Epithelial cell of proximal tubule (primary cell): ENCODE measurements at regions not wholly inside any gene's neighbourhood (a gene's known extent, or its start where the extent isn't known, plus 50 kb on each side); places are given as distances from the start of the nearest gene placed in this dataset.
"Not testable (repeated sequence)": the region's sequence is repeated elsewhere in the genome, so short reads cannot be mapped to it uniquely, and the experiment has no call there.

ENCODE experiments used
- DNase-seq: peaks from one replicate; pipeline ENCODE4 v3.0.0-alpha.2; 2011; ENCODE audit warnings: low read depth
- H3K4me3 ChIP-seq: 2 replicates; pipeline ENCODE4 v1.5.1; 2011; ENCODE audit warnings: low read depth, mild to moderate bottlenecking, low read length
- TF ChIP-seq, protein P1 (sequence below): conservative IDR thresholded peaks from 2 replicates; pipeline ENCODE4 v1.5.1; 2012; ENCODE audit warnings: low read depth, mild to moderate bottlenecking, low read length

- TF ChIP-seq, protein P1, sequence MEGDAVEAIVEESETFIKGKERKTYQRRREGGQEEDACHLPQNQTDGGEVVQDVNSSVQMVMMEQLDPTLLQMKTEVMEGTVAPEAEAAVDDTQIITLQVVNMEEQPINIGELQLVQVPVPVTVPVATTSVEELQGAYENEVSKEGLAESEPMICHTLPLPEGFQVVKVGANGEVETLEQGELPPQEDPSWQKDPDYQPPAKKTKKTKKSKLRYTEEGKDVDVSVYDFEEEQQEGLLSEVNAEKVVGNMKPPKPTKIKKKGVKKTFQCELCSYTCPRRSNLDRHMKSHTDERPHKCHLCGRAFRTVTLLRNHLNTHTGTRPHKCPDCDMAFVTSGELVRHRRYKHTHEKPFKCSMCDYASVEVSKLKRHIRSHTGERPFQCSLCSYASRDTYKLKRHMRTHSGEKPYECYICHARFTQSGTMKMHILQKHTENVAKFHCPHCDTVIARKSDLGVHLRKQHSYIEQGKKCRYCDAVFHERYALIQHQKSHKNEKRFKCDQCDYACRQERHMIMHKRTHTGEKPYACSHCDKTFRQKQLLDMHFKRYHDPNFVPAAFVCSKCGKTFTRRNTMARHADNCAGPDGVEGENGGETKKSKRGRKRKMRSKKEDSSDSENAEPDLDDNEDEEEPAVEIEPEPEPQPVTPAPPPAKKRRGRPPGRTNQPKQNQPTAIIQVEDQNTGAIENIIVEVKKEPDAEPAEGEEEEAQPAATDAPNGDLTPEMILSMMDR, result peak; percentile 23
- no peak overlapping the region for H3K4me3 ChIP-seq
- no peak for DNase-seq
Observed at GRCh38 chr21:35441868-35442582, 392.9 kb upstream of the RUNX1 start.

DNA sequence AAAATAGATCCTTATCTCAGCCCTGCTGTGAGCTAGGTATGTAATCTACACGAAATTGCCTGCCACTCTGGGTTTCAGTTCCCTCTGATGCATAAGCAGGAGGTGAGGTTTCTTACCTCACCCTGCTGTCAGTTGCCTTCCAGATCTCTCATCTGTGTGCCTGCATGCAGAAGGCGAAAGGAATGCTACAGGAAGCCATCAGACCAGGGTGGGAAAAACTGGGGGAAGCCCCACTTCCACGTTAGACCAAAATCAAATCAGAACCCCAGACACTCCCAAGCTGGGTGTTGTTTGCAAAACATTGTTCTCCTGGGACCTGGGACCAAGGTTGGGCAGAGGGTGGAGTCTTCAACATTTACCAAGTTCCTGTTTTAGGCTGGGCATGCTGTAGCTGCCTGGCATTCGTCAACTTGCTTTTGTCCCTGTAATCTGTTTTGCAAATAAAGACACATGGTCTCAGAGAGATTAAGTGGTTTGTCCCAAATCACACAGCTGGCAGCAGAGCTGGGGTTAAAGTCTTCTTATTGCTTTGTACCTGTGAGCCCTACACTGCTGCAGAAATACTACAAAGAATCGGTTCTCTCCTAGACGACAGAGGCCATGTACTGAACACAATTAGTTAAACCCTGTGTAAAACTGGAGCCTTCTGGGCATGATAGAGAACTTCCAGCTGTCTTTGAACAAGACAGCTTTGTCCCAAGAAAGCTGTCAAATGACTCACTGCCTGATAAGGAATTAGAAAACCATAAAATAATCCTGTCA is 389.7 kb upstream of the RUNX1 start:
- TF ChIP-seq, protein P1, result no peak
- DNase-seq, result no peak
- no peak overlapping the region for H3K4me3 ChIP-seq

GRCh38 chr21:35437941-35438340 is 388.8 kb upstream of the RUNX1 start:
- no peak overlapping the region for H3K4me3 ChIP-seq
- DNase-seq, result no peak
- TF ChIP-seq, protein P1, result no peak

GRCh38 chr21:35436899-35437298 is 387.8 kb upstream of the RUNX1 start:
- DNase-seq, result no peak
- TF ChIP-seq, protein P1, result peak; percentile 28
- no peak overlapping the region for H3K4me3 ChIP-seq

DNA sequence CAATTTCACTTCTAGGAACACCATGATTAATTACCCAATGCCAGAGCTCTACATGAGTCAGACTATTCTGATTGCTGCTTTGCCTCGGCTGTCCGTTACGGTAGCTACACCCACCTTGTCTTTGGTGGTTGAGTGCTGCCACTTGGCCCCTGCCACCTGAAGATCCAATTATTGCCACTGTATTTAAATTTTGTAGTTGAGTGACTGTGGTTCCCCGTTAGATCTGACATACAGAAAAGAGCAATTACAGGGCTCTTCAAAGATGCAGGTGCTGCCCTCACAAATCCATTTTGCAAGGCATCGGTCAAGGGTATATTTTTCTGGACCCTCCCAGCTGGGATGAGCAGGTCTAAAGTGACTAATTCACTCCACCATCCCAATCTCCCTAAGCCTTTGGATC is 383.5 kb upstream of the RUNX1 start:
- DNase-seq, result not testable (repeated sequence)

GRCh38 chr21:35430260-35430659 is 381.2 kb upstream of the RUNX1 start:
- no peak for DNase-seq
- H3K4me3 ChIP-seq, result no peak overlapping the region
- TF ChIP-seq, protein P1, result no peak

More for the DNA sequence above, 383.5 kb upstream of the RUNX1 start:
- not testable (repeated sequence) for H3K4me3 ChIP-seq

DNA sequence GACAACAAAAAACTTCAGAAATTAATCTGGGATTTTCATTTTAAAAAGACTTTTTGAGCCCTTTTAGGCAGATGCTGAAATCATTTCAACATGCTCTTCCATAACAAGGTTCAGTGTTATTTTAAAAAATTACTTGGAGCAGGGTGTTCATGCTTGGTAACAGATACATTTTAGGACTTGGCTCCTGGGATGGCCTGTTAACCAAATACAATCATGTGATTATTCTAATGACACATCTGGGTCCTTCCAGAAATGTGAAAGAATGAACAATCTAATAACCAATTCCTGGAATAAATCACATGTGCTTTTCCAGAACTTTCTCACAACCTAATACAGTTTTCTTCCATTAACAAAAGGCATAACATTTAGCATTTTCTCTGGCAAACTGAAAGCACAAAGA is 379.8 kb upstream of the RUNX1 start:
- DNase-seq, result no peak
- no peak overlapping the region for H3K4me3 ChIP-seq
- TF ChIP-seq, protein P1, result no peak
